Activated naive CD4-positive, alpha-beta T cell treated with anti-CD3 and anti-CD28 coated beads, Interleukin-2, amount 10 ng/mL, durations not matched to agents 7 days and 5 days (primary cell): ENCODE measurements at regions not wholly inside any gene's neighbourhood (a gene's known extent, or its start where the extent isn't known, plus 50 kb on each side); places are given as distances from the start of the nearest gene placed in this dataset.
"Not testable (repeated sequence)": the region's sequence is repeated elsewhere in the genome, so short reads cannot be mapped to it uniquely, and the experiment has no call there.

Source experiments
- CTCF ChIA-PET: fragments of 350-600 bp; sonication (Branson Sonifier 250); formaldehyde crosslinking; loops from one replicate; lab custom pipeline; 2021; ENCODE audit warnings: antibody characterized with exemption; lab: Charles Lee
- DNase-seq: peaks from one replicate; pipeline ENCODE4 v3.0.0-alpha.2; 2020
- H3K27ac Mint-ChIP-seq: one replicate; pipeline ENCODE4 v1.8.0; 2021; ENCODE audit warnings: mild to moderate bottlenecking, moderate library complexity, mixed read lengths
- H3K27me3 Mint-ChIP-seq: one replicate; pipeline ENCODE4 v1.8.0; 2021; ENCODE audit warnings: mild to moderate bottlenecking, mixed read lengths
- H3K36me3 Mint-ChIP-seq: one replicate; pipeline ENCODE4 v1.8.0; 2021; ENCODE audit warnings: mixed read lengths
- H3K4me1 Mint-ChIP-seq: one replicate; pipeline ENCODE4 v1.8.0; 2021; ENCODE audit warnings: mixed read lengths
- H3K4me3 Mint-ChIP-seq: one replicate; pipeline ENCODE4 v1.8.0; 2021; ENCODE audit warnings: mild to moderate bottlenecking, moderate library complexity, mixed read lengths
- H3K9me3 Mint-ChIP-seq: one replicate; pipeline ENCODE4 v1.8.0; 2021; ENCODE audit warnings: mixed read lengths

- no peaks in the 10 kb centered on the region for H3K36me3 Mint-ChIP-seq
- peaks cover 5% of the 10 kb centered on the region for H3K9me3 Mint-ChIP-seq
- CTCF ChIA-PET, result interaction anchor here (0.7 kb wide), 1 partner anchor 10 kb away, joined by 3 read pairs; no protein-coding TSS in a partner anchor
Observed at GRCh38 chr3:145006271-145006670, 1034.6 kb downstream of the DIPK2A start.

DNA sequence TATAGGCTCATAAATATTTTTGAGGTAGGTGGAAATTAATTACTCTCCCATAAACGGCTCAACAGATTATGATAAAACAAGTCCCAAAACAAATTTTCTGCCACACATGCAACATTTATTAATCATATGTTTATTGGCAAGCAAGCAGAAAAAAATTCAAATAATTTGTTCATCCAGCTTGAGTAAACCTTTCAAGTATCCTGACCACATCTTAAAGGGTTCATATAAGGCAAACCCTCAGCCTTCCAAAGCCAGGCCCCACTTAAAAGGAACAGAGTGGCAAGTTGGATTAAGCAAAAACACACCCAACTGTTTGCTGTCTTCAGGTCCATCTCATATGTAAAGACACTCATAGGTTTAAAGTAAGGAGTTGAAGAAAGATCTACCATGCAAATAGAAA, 1042.3 kb downstream of the DIPK2A start:
- CTCF ChIA-PET, result no interaction called here
- DNase-seq, result no peak
- H3K27ac Mint-ChIP-seq, result no peak overlapping the region
- H3K36me3 Mint-ChIP-seq, result no peaks in the 10 kb centered on the region
- H3K4me3 Mint-ChIP-seq, result no peak overlapping the region
- H3K9me3 Mint-ChIP-seq, result no peaks in the 10 kb centered on the region
- no peaks in the 10 kb centered on the region for H3K27me3 Mint-ChIP-seq
- no peaks in the 10 kb centered on the region for H3K4me1 Mint-ChIP-seq

More at GRCh38 chr3:145006271-145006670, 1034.6 kb downstream of the DIPK2A start:
- Mint-ChIP-seq H3K4me3 (no peak overlapping the region), H3K27ac (no peak overlapping the region), H3K27me3 (no peaks in the 10 kb centered on the region), H3K4me1 (no peaks in the 10 kb centered on the region)
- no peak for DNase-seq

GRCh38 chr3:145015253-145015652, 1043.6 kb downstream of the DIPK2A start:
- no peaks in the 10 kb centered on the region for H3K36me3 Mint-ChIP-seq
- H3K9me3 Mint-ChIP-seq, result no peaks in the 10 kb centered on the region

GRCh38 chr3:145017959-145018358, 1046.3 kb downstream of the DIPK2A start:
- DNase-seq, result no peak

More at GRCh38 chr3:145015253-145015652, 1043.6 kb downstream of the DIPK2A start:
- H3K4me1 Mint-ChIP-seq, result no peaks in the 10 kb centered on the region
- H3K27me3 Mint-ChIP-seq, result no peaks in the 10 kb centered on the region
- DNase-seq, result no peak
- H3K27ac Mint-ChIP-seq, result no peak overlapping the region
- H3K4me3 Mint-ChIP-seq, result no peak overlapping the region
- CTCF ChIA-PET, result no interaction called here

DNA sequence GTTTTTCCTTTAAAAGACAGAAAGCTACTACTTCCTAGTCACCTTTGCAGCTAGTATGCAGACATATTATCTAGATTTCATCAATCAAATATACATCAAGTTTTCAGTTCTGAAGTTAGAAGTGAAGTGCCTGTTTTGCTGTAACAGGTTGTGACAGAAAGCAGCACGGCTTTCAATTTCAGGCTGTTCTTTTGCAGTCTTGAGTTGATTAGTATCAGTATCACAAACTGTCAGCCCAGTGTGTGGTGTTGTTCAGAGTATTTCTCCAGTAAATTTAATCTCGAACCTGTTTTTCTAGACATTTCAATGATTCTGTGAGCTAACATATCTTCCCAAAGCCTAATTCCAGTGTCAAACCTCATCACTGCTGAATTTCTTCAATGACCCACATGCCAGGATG, 1050.8 kb downstream of the DIPK2A start:
- Mint-ChIP-seq H3K4me1 (no peaks in the 10 kb centered on the region), H3K4me3 (no peak overlapping the region), H3K27ac (no peak overlapping the region), H3K9me3 (peaks cover 5% of the 10 kb centered on the region), H3K27me3 (no peaks in the 10 kb centered on the region), H3K36me3 (no peaks in the 10 kb centered on the region)
- no peak for DNase-seq
- CTCF ChIA-PET, result no interaction called here

More at GRCh38 chr3:145017959-145018358, 1046.3 kb downstream of the DIPK2A start:
- Mint-ChIP-seq H3K4me3 (no peak overlapping the region), H3K36me3 (no peaks in the 10 kb centered on the region), H3K27ac (no peak overlapping the region), H3K27me3 (no peaks in the 10 kb centered on the region), H3K4me1 (no peaks in the 10 kb centered on the region), H3K9me3 (no peaks in the 10 kb centered on the region)
- CTCF ChIA-PET, result no interaction called here

GRCh38 chr3:145024700-145025099, 1053.1 kb downstream of the DIPK2A start:
- CTCF ChIA-PET, result no interaction called here
- Mint-ChIP-seq H3K9me3 (peaks cover 5% of the 10 kb centered on the region), H3K27ac (no peak overlapping the region), H3K36me3 (no peaks in the 10 kb centered on the region), H3K27me3 (no peaks in the 10 kb centered on the region), H3K4me1 (no peaks in the 10 kb centered on the region), H3K4me3 (no peak overlapping the region)
- no peak for DNase-seq

- DNase-seq, H3K27ac Mint-ChIP-seq, CTCF ChIA-PET: not testable (repeated sequence)
Observed at GRCh38 chr3:145027186-145027585, 1055.6 kb downstream of the DIPK2A start.

GRCh38 chr3:145032791-145033190, 1061.2 kb downstream of the DIPK2A start:
- DNase-seq, result no peak
- Mint-ChIP-seq H3K27me3 (no peaks in the 10 kb centered on the region), H3K4me3 (no peak overlapping the region), H3K36me3 (no peaks in the 10 kb centered on the region), H3K9me3 (no peaks in the 10 kb centered on the region), H3K4me1 (no peaks in the 10 kb centered on the region), H3K27ac (no peak overlapping the region)
- CTCF ChIA-PET, result no interaction called here

More at GRCh38 chr3:145027186-145027585, 1055.6 kb downstream of the DIPK2A start:
- not testable (repeated sequence) for H3K36me3 Mint-ChIP-seq, H3K4me1 Mint-ChIP-seq, H3K4me3 Mint-ChIP-seq, H3K9me3 Mint-ChIP-seq, H3K27me3 Mint-ChIP-seq

GRCh38 chr3:145035682-145036081, 1064.1 kb downstream of the DIPK2A start:
- Mint-ChIP-seq H3K36me3 (no peaks in the 10 kb centered on the region), H3K27ac (no peak overlapping the region), H3K9me3 (peaks cover 3% of the 10 kb centered on the region), H3K4me1 (no peaks in the 10 kb centered on the region), H3K4me3 (no peak overlapping the region), H3K27me3 (no peaks in the 10 kb centered on the region)
- DNase-seq, result no peak
- CTCF ChIA-PET, result no interaction called here

DNA sequence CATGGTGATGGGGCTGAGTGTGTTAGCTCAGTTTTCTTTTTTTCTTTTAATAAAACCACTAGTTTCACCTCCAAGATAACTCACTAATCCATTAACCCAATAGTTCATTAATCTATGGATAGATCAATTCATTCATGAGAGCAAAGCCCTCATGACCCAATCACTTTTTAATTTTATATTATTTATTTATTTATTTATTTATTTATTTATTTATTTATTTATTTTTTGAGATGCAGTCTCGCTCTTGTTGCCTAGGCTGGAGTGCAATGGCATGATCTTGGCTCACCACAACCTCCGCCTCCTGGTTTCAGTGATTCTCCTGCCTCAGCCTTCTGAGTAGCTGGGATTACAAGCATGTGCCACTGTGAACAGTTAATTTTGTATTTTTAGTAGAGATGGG, 1082.4 kb downstream of the DIPK2A start:
- H3K9me3 Mint-ChIP-seq, H3K36me3 Mint-ChIP-seq, DNase-seq, H3K4me3 Mint-ChIP-seq, H3K27ac Mint-ChIP-seq, H3K27me3 Mint-ChIP-seq, H3K4me1 Mint-ChIP-seq, CTCF ChIA-PET: not testable (repeated sequence)

GRCh38 chr3:145055375-145056076, 1083.9 kb downstream of the DIPK2A start:
- H3K27me3 Mint-ChIP-seq, result no peaks in the 10 kb centered on the region
- no peak overlapping the region for H3K27ac Mint-ChIP-seq
- no peaks in the 10 kb centered on the region for H3K4me1 Mint-ChIP-seq
- CTCF ChIA-PET, result no interaction called here
- peaks cover under 1% of the 10 kb centered on the region for H3K9me3 Mint-ChIP-seq
- no peak overlapping the region for H3K4me3 Mint-ChIP-seq
- no peak for DNase-seq
- H3K36me3 Mint-ChIP-seq, result no peaks in the 10 kb centered on the region

DNA sequence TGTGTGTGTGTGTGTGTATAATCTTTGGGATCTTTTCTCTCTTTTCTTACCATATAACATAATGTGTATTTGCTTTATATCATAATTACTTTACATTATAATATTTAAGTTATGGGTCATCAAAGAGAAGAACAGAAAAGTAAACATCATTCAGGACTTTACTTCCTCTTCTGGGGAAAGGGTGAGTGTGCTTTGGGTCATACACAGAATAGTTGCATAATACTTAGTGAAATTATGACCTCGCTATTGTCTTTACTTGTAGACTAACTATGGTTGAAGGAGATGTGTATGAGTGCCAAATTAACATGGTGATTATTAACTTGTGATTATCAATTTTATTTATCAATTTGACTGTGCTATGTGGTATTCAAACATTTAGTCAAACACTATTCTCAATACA, 1086.9 kb downstream of the DIPK2A start:
- H3K27ac Mint-ChIP-seq, result no peak overlapping the region
- H3K36me3 Mint-ChIP-seq, result no peaks in the 10 kb centered on the region
- peaks cover 8% of the 10 kb centered on the region for H3K9me3 Mint-ChIP-seq
- CTCF ChIA-PET, result no interaction called here
- H3K27me3 Mint-ChIP-seq, result no peaks in the 10 kb centered on the region
- no peaks in the 10 kb centered on the region for H3K4me1 Mint-ChIP-seq
- H3K4me3 Mint-ChIP-seq, result no peak overlapping the region
- no peak for DNase-seq

- H3K4me3 Mint-ChIP-seq, result no peak overlapping the region
- no peaks in the 10 kb centered on the region for H3K27me3 Mint-ChIP-seq
- peaks cover 14% of the 10 kb centered on the region for H3K9me3 Mint-ChIP-seq
- DNase-seq, result no peak
- no peaks in the 10 kb centered on the region for H3K36me3 Mint-ChIP-seq
- no peaks in the 10 kb centered on the region for H3K4me1 Mint-ChIP-seq
- CTCF ChIA-PET, result no interaction called here
- no peak overlapping the region for H3K27ac Mint-ChIP-seq
Observed at GRCh38 chr3:145063616-145064015, 1092.0 kb downstream of the DIPK2A start.

DNA sequence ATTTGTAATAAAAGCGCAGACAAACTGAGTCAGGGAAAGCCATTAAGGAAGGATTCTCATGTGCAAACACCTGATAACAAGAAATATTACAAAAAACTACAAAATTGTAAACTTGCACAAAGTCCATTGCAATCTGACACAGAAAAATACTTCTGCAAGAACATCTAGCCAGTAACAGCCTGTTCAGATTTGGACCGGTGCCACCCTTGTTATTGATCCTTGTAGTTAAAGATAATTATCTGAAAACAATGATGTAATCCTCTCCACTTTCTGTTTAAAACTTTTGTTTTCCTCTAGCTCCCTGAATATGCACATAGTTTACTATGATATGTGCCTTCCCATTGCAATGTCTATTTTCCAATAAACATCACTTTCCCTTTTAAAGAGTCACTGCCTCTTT, 1090.2 kb downstream of the PLOD2 start:
- CTCF ChIA-PET, result no interaction called here
- H3K27me3 Mint-ChIP-seq, result no peaks in the 10 kb centered on the region
- H3K4me1 Mint-ChIP-seq, result no peaks in the 10 kb centered on the region
- no peak for DNase-seq
- no peaks in the 10 kb centered on the region for H3K36me3 Mint-ChIP-seq
- H3K27ac Mint-ChIP-seq, result no peak overlapping the region
- no peak overlapping the region for H3K4me3 Mint-ChIP-seq
- peaks cover 8% of the 10 kb centered on the region for H3K9me3 Mint-ChIP-seq

GRCh38 chr3:145079436-145079835, 1081.5 kb downstream of the PLOD2 start:
- Mint-ChIP-seq H3K4me1 (no peaks in the 10 kb centered on the region), H3K36me3 (no peaks in the 10 kb centered on the region)

More at GRCh38 chr3:145079436-145079835, 1081.5 kb downstream of the PLOD2 start:
- H3K9me3 Mint-ChIP-seq, result no peaks in the 10 kb centered on the region
- no peak overlapping the region for H3K27ac Mint-ChIP-seq
- H3K4me3 Mint-ChIP-seq, result no peak overlapping the region
- CTCF ChIA-PET, result no interaction called here
- no peaks in the 10 kb centered on the region for H3K27me3 Mint-ChIP-seq
- no peak for DNase-seq
